GM10266 (cell line): ENCODE measurements at regions not wholly inside any gene's neighbourhood (a gene's known extent, or its start where the extent isn't known, plus 50 kb on each side); places are given as distances from the start of the nearest gene placed in this dataset.
"Not testable (repeated sequence)": the region's sequence is repeated elsewhere in the genome, so short reads cannot be mapped to it uniquely, and the experiment has no call there.

ENCODE experiments used
- DNase-seq: peaks from one replicate; pipeline ENCODE4 v3.0.0; 2012; ENCODE audit errors: extremely low spot score
- CTCF ChIP-seq: IDR thresholded peaks from 2 replicates; pipeline ENCODE4 v1.5.1; 2012; ENCODE audit warnings: mild to moderate bottlenecking, low read depth; ENCODE audit not compliant: control insufficient read depth, insufficient read depth; ENCODE audit errors: missing control alignments

DNA sequence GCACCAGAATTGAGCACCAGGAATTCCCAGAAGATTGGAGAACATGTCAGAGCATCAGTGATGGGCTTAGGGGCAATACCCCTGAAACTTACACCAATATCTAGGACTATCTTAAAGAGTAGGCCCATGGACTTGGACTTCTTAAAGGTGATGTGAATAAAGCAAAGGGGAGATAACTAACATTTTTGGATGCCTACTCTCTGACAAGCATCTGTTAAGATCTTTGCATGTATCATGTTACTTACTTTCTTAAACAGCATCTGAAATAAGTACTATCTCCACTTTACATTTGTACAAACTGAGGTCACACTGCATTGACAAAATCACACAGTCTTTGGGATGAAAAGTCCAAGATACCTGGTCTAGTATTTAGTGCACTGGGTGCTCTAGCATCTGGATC is 258.6 kb upstream of the ARSJ start:
- no peak for DNase-seq
- TF ChIP-seq CTCF, result no peak

DNA sequence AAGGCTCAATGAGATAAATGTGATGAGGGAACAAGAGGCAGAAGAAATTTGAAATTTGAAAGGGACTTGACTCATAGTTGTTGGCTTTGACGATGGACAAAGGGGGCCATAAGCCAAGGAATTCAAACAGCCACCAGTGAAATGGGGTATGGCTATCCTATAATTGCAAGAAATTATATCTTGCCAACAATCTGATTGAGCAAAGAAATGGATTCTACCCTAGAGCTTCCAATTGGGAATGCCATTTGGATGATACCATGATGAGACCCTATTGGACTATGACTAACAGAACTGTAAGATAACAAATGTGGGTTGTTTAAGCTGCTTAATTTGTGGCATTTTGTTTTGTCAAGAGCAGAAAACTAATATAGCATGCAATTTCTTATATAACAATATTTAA is 270.1 kb upstream of the ARSJ start:
- DNase-seq, result no peak
- TF ChIP-seq CTCF, result no peak

DNA sequence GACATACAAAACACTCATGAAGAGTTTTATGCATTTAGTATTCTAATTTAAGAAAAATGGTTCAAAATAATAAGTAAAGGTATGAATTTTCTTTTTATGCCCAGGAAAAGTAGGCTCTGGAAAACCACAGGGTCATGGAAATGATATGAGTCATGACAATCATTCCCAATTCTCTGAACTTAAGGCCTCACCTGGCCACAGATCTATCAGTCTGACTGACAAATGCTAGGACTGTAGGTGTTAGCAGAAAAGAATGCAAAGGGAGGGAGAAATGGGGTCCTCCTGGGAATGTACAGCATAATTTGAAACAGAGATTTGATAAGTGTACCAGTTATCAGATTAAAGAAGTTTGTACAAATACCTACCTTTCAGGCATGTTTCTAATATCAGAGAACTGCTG is 270.5 kb upstream of the ARSJ start:
- no peak for DNase-seq
- TF ChIP-seq CTCF, result no peak

DNA sequence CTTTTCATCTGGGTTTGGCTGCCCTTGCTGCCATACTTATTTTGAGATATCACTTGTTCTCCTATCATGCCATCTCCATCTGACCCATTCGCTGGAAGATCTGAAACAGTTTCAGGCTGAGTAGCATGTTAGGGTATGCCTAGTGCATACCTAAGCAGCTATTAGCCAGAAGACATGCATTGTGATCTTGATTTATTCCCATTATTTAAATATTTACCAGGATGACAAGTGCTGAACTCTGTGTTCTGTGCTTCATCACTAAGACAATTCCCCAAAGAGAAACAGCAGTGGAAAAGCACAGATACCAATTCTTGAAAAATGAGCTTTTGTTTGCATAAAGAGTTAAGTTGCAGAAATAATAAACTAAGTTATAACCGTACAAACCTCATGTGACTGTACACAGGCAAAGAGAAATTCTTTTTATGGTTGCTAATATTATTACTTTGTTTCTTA is 271.0 kb upstream of the ARSJ start:
- DNase-seq, result no peak
- no peak for TF ChIP-seq CTCF

DNA sequence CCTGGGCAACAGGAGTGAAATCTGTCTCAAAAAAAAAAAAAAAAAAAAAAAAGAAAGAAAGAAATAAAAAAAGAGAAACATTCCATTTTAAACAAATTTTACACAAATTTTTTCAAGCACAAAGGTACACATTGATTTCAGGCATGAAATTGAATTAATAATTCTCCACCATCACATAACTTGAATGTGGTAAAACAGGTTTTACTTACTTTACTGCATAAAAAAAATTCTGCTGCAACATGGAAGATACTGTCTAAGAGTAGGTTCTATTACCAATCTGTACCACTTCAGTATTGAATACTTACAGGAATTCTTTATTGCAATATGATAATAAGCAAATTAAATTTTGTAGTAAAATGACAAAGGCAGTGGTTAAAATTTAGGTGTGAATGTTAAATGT is 271.6 kb upstream of the ARSJ start:
- TF ChIP-seq CTCF, result no peak
- DNase-seq, result no peak

DNA sequence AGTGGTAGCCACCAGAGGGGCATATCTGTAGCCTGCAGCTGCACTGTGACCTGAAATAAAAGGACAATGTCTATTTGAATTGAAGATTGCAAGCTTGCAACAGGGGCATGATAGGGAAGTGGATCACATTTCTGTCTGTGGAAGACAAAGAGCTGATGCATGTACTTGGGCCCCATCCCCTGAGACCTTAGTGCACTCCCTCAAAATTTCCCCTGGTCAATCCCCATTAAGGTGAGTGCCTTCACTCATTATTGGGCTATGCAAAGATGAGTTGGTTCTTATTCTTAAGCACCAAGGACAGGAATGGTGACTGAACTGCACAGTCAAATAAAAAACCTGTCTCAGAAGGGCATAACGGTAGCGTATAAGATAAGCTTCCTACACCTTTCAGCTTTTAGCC is 273.1 kb upstream of the ARSJ start:
- no peak for TF ChIP-seq CTCF
- no peak for DNase-seq

- DNase-seq, result no peak
- TF ChIP-seq CTCF, result no peak
Observed at GRCh38 chr4:114257501-114257900, 278.1 kb upstream of the ARSJ start.

DNA sequence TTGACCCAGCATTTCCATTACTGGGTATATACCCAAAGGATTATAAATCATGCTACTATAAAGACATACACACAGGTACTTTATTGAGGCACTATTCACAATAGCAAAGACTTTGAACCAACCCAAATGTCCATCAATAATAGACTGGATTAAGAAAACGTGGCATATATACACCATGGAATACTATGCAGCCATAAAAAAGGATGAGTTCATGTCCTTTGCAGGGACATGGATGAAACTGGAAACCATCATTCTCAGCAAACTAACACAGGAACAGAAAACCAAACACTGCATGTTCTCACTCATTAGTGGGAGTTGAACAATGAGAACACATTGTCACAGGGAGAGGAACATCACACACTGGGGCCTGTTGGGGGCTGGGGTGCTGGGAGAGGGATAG is 283.0 kb upstream of the ARSJ start:
- not testable (repeated sequence) for DNase-seq
